ENCODE measurements at regions not wholly inside any gene's neighbourhood (a gene's known extent, or its start where the extent isn't known, plus 50 kb on each side); places are given as distances from the start of the nearest gene placed in this dataset.
"Not testable (repeated sequence)": the region's sequence is repeated elsewhere in the genome, so short reads cannot be mapped to it uniquely, and the experiment has no call there.

DNA sequence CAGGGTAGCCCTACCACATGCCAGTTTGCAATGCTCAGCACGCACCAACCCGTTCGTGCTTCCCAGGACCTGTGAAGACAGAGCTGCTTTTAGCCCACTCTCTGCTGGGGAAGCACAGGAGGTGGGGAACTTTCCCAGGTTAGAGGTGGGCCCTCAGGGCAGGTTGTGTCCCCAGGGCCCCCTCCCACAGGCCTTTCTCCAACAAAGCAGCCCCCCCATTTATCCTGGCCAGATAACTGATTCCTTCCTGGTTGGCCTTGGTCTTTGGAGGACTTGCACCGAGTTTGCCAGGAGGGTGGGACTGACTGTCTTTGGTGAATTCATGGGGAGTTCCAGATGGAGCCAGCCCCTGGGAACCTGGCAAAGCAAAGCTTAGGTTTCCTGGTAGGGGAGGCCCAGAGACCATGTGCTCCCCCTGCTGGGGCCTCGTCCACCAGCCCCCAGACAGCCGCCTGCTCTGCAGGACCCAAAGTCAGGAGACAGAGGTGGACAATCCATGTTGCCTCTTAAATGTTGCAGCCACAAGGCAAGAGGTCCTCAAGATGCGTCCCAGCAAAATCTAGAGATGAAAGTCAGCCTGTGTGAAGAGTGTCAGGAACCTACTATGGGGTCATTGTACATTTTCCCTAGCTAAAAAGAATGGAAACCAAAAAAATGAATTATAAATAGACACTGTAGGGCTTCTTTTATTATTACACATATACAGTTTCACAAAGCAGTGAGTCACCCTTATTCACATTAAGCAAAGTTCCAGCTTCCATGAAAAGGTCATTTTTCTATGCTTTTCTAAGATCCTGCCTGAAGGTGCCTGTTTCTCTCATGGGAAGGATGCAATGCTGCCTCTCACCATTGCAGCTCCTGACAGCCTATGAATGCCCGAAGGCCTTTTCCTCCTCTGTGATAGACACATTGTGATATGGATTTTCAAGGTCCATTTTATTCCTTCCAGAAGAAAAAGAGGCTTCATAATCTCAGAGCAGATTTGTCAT, 497.8 kb downstream of the PREX1 start:
- peak; percentile 20 for DNase-seq (ENCODE audit: low spot score)

DNA sequence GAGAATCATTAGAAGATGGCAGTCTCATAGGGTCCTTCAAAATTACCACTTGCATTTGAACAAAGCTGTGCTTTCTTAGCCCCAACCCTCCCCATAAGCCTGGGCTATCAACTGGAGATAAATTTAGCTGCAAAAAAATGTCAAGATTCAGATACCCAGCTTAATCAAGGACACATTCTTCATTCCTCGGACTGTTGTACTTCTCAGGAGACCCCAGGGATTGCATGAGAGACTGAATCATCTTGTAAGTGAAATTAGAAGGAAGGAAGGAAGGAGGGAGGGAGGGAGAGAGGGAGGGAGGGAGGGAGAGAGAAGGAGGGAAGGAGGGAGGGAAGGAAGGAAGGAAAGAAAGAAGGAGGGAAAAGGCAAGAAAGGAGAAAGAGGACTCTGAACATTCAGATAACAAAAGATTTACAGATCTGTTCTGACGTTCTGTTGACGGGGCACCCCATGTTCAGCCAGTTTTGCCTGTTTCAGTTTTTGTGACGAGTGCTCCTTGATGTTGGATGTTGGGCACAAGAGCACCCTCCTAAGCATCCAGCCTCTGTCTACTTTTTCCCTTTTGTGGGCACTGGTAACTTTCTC, 498.7 kb downstream of the PREX1 start:
- no peak for DNase-seq (ENCODE audit: low spot score)

DNA sequence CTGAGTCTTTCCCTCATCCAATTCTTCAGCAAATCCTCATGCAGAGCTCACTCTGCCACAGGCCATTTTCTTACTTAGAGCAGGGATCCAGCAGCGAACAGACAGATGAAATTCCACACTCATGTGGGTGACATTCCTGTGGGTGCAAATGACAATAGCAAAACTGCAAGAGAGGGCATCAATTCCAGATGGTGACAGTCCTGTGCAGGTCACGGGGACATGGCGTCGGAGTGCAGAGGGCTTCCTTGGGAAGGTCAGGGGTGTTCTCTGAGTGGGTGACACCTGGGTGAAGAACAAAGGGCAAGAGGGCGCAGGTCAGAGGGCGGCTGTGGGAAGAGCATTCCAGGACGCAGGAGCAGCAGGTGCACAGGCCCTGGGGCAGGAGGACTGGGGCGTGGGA, 500.0 kb downstream of the PREX1 start:
- not testable (repeated sequence) for DNase-seq (ENCODE audit: low spot score)

DNA sequence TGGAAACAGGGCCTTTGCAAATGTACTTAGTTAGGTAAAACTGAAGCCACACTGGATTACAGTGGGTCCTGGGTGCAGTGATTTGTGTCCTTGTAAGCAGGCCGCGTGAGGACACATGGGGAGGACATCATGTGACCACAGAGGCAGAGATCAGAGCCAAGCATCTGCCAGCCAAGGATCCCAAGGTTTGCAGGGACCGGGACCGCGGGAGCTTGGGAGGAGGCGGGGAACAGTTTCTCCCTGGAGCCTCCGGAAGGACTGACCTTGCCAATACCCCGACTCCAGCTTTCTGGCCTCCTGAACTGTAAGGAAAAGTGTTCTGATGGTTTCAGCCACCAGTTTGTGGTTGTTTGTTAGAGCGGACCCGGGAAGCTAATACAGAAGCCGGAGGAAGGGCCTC, 500.9 kb downstream of the PREX1 start:
- DNase-seq (ENCODE audit: low spot score): no peak

DNA sequence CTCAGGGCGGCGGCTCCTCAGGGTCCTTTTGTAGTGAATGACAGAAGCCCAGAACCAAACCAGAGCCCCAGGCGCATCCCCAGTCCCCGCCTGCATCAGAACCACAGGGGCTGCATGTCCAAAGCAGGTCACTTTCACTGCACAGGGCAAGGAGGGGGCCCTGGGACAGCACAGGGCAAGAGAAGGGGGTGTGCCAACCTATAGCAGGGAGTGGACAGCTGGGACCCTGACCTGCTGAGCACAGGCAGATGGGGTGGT, 501.4 kb downstream of the PREX1 start:
- no peak for DNase-seq (ENCODE audit: low spot score)

DNA sequence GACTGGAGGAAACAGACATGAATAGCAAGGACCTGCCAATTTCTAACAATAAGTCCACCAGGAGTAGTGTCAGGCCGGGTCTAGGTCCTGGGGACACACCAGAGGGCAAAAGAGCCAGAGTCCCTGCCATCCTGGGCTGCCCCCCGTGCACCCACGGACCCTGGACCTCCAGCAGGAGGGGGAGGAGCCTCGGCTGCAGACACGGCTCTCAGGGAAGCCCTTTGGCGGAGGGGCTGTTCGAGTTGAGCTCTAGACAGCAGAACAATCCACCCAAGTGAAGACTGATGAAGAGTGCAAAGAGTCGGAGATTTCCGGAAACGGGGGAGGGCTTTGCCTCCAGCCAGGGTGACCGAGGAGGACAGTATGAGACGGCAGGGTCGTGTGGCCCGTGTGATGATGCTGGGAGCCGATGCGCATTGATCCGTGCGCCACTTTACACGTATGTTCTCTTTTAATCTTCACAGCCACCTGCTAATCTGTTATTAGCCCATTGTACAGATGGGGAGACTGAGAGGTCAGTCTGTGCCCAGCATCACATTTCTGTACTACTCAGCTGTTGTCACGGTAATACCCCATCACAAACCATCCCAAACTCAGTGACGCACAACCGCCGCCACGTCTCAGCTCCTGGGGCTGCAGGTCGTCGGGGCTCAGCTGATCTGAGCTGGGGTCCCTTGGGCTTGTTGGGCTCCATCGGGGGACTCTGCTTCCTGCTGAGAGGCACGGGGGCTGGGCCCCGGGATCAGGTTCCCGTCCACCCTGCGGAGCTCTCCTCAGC, 502.0 kb downstream of the PREX1 start:
- DNase-seq (ENCODE audit: low spot score): no peak

DNA sequence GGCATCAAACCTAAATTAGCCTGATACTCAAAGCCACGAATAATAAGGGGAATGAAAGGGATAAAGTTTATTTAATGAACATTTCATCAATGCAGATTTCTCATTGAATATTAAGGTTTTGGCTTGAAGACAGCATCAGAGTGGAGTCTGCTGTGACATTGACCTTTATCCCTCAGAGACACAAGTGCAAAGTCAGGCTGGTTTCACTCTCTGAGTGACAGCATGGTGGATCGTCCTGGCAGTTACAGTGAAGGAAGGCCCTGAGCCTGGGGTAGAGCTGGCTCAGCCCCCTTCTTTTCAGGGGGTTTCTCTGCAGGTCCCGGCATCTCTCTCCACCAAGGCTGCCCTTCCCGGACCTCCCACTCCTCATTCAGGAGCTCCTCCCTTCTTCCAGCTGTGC, 503.1 kb downstream of the PREX1 start:
- DNase-seq (ENCODE audit: low spot score): no peak

DNA sequence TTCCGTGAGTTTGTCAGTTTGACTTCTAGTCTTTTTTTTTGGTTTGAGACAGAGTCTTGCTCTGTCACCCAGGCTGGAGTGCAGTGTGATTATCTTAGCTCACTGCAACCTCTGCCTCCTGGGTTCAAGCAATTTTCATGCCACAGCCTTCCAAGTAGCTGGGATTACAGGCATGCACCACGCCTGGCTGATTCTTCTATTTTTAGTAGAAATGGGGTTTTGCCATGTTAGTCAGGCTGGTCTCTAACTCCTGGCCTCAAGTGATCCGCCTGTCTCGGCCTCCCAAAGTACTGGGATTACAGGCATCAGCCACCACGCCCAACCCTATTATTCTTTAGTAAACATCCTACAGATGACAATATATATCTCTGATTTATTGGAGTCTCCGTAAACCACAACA, 506.5 kb downstream of the PREX1 start:
- no peak for DNase-seq (ENCODE audit: low spot score)

DNA sequence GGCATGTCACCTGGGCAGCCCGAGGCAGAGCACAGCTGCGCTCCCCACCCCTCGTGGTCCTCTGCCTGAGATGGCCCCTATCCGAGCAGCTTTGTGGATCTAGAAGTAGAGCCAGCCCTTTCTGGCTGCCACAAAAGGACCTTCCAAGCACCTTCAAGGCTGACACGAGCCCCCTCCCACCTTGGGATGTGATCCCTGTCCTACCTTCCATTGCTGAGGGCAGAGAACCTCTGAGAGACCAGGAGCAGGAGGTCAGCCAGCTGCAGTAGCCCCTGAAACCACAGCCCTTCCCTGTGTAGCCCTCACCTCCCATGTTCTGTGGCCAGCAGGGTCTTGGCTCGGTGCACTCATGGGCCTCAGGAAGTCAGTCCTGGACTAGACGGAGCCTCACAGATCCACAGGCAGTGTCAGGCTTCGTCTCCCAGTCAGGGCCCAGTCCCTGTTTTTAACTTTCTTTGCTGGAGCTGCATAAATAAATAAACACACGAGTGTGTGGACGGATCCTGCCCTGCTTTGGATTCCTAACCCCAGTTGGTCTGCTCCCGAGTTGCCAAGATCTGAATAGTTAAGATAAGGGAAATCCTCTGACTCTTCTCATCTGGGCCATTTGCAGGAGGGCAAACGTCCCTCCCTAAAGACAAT, 507.7 kb downstream of the PREX1 start:
- no peak for DNase-seq (ENCODE audit: low spot score)

DNA sequence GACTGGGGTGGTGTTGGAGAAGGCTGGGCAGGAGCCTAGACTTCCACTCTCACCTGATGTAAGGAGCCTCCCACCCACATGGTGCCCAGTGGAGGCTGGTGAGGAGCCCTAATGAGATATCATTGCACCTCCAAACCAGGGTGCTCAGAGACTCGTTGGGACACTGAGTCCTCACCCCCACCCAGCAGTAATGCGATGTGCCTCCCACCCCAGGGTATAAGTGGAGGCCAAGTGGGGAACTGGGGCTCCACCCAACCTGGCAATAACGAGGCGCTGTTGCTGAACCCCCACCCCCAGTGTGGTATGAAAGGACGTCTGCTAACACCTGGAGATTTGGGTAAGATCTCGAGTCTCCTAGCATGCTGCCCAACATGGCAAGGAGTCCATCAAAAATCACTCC, 510.2 kb downstream of the PREX1 start:
- DNase-seq (ENCODE audit: low spot score): no peak

DNA sequence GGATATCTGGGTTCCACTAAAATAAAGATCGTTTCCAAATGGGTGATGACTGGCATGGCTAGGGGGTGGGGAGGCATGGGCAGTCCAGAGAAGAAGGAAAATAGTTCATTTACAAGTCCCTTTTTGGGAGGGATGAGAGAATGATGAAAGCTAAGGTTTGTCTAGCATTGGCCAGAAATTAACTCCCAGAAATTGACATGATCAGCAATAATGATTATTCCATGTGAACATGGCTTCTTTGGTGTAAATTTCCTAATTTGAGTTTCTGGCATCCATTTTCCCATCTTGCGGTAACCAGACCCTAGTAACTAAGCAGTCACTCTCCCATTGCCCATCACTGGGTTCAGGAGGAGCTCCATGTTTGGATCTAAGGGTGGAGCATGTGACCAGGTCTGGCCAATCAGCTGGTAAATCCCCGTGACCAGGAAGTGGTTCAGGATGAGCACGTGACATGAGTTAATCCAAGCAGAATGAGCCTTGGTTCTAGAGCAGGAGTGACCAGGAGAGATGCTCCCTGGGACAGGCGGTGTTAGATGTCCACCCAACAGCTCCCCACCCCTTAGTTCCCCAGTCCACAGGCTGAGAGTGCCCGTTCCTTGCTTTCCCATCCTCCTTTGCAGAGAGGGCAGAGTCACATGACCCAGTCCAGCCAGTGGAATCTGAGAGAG, 512.7 kb downstream of the PREX1 start:
- no peak for DNase-seq (ENCODE audit: low spot score)

DNA sequence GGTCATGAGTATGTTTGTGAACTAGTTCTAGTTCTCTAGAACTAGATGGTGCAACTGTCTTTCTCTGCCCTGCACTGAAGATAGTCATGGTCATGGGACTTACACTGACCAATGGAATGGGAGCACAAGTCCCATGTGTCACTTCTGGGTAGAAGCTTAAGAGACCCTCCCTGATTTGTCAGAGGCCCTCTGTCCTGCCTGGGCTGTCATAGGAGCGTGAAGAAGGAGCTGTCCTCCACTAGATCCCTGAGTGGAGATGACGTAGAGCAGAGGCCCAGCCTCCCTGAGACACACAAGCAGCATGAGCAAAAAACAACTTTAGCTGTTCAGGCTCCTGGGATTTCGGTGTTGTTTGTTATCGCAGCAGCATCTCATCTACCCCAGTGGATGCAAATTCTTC, 514.5 kb downstream of the PREX1 start:
- DNase-seq (ENCODE audit: low spot score): no peak

DNA sequence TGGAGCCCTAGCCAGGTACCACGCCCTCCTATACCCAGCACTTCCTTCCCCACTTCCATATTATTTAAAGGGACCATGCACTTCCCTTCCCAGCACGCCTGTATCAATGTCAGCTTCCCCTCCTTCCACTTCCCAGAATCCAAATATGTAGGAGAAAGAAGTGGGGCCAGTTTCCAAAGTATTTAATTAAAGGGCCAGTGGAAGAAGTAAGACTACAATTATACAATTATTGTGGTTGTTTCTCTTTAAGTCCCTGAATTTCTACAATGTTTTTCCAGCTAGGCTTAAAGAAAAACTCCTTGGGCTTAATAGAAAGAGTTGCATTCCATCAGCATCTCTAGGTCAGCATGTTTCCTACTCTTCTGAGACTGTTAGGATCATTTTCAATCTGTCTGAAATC, 515.8 kb downstream of the PREX1 start:
- no peak for DNase-seq (ENCODE audit: low spot score)

DNA sequence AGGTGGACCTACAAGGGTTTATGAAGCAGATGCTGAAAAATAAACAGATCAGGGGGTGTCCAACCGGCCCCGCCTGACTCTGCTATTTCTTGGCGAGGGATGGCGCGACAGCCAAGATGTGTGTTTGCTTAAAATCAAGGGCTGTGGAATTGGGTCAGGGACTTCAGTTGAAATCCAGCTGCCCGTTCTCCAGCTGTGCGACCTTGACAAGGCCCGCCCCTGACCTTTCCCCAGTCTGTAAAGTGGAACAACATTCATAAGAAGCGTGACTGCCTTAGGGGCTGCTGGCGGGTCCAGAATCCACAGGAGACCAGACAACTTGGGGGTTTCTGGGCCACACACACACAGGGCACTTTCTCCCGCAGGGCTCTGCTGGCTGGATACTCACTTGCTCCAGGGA, 517.5 kb downstream of the PREX1 start:
- DNase-seq (ENCODE audit: low spot score): no peak

DNA sequence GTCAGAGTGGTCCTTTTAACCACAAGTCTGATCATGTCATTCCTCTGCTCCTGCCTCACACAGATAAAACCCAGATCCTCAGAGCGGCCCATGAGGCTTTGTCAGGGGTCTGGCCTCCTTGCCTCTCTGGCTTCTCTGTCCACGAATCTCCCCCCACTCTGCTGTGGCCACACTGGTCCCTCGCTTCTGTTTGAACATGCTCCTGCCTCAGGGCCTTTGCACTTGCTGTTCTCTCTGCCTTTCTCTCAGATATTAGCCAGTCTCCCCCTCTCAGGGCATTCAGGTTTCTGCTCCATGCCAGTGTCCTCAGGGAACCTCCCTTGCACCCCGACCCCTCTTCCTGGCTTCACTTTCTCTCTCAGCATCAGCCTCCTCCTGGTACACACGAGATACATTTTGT, 518.5 kb downstream of the PREX1 start:
- DNase-seq (ENCODE audit: low spot score): no peak

DNA sequence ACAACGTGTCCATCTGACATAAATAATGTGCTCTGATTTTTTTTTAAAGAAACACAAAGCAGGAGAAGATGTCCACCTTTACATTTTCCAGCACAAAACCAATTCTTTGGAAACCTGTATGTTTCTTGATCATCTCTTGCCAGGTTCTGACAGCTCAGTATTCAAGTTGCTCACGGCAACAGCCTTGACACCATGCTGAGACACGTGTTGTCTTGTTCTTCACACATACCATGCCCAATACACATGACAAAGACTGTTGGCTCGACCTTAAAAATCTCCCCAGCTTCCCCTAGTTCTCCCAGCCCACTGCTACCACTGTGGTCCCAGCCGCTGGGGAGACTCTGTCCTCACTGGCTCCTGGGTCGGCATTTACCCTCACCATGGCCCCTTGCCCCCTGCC, 518.9 kb downstream of the PREX1 start:
- no peak for DNase-seq (ENCODE audit: low spot score)

DNA sequence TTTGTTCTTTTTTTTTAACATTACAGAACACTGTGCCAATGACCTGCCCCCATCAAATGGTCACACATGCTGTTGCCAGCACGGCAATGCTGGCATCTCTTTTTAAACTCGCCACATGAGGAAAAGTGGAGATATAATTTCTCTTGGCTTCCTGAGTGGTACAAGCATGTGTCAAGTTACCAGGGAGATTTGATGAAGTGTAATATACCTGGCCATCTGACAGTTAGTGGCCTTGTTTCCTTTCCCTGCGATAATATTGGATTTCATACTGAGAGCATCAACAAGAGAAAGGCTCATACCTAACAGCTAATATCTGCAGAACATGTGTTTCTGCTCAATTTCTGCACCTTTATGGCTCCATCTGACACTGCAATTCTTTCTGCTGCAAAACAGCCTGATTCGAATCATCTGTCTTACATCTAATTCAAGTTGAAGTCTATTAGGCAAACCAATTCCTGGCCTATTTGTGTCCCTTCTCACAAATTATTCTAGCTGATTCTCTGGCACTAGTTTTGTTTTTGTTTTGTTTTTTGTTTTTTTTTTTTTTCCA, 519.5 kb downstream of the PREX1 start:
- no peak for DNase-seq (ENCODE audit: low spot score)

DNA sequence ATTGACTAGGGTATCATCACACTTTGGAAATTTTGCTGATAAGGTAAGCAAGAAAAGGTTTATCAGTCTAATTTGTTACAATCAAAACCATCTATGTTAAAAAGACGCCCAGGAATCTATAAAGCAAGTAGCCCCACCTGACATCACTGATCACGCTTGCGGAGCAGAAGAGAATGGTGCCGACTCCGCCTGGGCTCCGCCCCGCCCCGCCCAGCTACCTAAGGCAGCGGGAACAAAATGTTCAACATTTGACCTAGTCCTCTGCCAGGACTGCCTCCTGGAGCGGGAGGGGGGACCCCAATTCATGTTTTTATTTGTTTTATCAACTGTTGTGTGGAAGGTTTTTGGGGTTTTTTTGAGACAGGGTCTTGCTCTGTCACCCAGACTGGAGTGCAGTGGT, 520.5 kb downstream of the PREX1 start:
- DNase-seq (ENCODE audit: low spot score): no peak

DNA sequence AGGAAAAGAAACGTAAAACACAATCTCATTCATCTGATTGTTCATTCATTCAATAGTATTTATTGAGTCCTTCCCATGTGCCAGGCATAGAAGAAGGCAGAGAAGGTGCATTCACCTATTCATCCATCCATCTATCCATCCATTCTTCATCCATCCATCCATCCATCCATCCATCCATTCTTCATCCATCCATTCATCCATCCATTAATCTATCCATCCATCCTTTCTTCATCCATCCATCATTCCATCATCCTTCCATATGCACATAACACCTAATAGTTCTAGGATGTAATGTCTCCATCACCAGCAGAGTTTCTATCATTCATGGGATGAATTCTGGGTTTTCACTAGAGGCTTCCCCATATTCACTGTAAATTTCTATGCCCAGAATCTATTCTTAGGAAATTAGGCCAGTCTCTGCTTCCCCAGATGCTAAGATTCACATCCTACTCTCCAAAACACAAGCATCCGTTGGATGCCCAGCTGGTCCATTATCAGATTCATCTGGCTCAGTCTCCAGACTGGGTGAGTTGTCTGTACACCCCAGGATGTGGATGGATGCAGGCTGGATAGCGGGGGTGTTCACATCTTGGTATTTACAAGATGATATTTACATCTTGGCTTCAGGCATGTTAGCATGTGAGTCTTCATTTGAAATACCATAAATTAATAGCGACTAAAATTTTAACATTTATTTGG, 517.7 kb upstream of the SULF2 start:
- no peak for DNase-seq (ENCODE audit: low spot score)

DNA sequence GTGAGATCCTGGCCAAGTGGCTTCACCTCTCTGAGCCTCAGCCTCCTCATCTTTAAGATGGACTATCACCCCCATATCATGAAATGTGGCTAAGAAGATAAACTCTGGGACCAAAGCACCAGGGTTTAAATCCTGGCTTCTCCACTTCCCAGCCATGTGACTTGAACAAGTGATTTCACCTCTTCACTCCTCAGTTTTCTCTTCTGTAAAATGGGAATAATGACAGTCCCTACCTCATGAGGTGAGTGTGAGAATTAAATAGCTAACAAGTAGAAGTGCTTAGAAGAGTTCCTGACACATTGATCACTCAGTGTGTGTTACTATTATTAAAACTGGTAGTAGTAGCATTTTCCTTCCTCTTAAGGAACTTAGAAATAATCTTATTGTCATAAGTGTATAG, 516.9 kb upstream of the SULF2 start:
- no peak for DNase-seq (ENCODE audit: low spot score)

DNA sequence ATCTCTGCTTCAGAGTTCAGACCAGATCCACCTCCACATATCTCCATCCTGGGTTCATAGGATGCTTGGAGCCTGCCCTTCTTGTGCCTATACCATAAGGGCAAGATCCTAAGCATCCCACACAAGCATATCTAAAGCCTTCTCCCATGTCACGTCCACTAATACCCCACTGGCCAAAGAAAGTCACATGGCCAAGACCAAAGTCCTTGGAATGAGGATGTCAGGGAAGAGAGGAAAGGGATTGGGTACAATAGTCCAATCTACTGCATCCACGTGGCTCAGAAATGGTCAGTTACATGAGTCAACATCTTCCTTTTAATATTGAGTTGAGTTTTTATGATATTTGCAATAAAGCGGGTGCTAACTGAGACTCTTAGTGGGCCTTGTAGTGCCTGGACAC, 515.9 kb upstream of the SULF2 start:
- DNase-seq (ENCODE audit: low spot score): no peak
